ENCODE measurements at regions not wholly inside any gene's neighbourhood (a gene's known extent, or its start where the extent isn't known, plus 50 kb on each side); places are given as distances from the start of the nearest gene placed in this dataset.

DNA sequence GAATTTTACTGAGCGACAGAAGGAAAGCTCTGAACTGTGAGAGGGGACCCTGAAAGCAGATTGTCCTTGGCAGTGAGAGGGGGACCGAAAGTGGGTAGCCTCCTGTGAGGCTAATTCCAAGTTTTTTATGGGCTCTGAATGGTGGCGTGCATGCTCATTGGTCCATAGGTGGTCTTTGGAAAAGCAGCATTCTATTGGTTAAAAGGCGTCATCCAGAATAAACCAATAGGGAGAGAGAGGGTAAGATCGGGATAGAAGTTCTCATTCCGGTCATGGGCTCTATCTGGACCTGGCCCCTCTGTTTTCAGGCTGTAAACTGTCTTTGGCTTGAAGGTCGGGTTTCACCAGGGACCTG lies 539.8 kb upstream of the PCDH9 start:
- Histone ChIP-seq H3K4me1 (ENCODE audit: insufficient read depth, low read length, poor library complexity, severe bottlenecking) (no peaks in the 10 kb centered on the region), H3K27ac (ENCODE audit: low read depth, low read length, poor library complexity, severe bottlenecking) (no peak overlapping the region), H3K9me3 (ENCODE audit: low read depth, low read length, poor library complexity, severe bottlenecking) (no peaks in the 10 kb centered on the region), H3K27me3 (replicated peaks; ENCODE audit: insufficient read depth, low read depth, low read length, poor library complexity) (peaks cover 26% of the 10 kb centered on the region), H3K4me3 (ENCODE audit: low read depth, low read length, poor library complexity, severe bottlenecking) (no peak overlapping the region), H3K36me3 (ENCODE audit: insufficient read depth, low read length, poor library complexity, severe bottlenecking) (no peaks in the 10 kb centered on the region)
- TF ChIP-seq, protein P1, sequence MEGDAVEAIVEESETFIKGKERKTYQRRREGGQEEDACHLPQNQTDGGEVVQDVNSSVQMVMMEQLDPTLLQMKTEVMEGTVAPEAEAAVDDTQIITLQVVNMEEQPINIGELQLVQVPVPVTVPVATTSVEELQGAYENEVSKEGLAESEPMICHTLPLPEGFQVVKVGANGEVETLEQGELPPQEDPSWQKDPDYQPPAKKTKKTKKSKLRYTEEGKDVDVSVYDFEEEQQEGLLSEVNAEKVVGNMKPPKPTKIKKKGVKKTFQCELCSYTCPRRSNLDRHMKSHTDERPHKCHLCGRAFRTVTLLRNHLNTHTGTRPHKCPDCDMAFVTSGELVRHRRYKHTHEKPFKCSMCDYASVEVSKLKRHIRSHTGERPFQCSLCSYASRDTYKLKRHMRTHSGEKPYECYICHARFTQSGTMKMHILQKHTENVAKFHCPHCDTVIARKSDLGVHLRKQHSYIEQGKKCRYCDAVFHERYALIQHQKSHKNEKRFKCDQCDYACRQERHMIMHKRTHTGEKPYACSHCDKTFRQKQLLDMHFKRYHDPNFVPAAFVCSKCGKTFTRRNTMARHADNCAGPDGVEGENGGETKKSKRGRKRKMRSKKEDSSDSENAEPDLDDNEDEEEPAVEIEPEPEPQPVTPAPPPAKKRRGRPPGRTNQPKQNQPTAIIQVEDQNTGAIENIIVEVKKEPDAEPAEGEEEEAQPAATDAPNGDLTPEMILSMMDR (conservative IDR thresholded peaks at IDR 0.05; ENCODE audit: low read depth, low read length): no peak
- no peak for TF ChIP-seq EZH2 (IDR thresholded peaks at IDR 0.05; ENCODE audit: borderline replicate concordance, low read depth, low read length, poor library complexity, severe bottlenecking)
- no peak for DNase-seq (ENCODE audit: low spot score)
- no TSS peak for BruUV-seq (replicated peaks)
- CTCF ChIA-PET: no interaction called here
- intact Hi-C loops (cut with micrococcal nuclease; ENCODE audit: unreplicated experiment): no loop called here
- POLR2A ChIA-PET (ENCODE audit: low non-redundant PET): no interaction called here

DNA sequence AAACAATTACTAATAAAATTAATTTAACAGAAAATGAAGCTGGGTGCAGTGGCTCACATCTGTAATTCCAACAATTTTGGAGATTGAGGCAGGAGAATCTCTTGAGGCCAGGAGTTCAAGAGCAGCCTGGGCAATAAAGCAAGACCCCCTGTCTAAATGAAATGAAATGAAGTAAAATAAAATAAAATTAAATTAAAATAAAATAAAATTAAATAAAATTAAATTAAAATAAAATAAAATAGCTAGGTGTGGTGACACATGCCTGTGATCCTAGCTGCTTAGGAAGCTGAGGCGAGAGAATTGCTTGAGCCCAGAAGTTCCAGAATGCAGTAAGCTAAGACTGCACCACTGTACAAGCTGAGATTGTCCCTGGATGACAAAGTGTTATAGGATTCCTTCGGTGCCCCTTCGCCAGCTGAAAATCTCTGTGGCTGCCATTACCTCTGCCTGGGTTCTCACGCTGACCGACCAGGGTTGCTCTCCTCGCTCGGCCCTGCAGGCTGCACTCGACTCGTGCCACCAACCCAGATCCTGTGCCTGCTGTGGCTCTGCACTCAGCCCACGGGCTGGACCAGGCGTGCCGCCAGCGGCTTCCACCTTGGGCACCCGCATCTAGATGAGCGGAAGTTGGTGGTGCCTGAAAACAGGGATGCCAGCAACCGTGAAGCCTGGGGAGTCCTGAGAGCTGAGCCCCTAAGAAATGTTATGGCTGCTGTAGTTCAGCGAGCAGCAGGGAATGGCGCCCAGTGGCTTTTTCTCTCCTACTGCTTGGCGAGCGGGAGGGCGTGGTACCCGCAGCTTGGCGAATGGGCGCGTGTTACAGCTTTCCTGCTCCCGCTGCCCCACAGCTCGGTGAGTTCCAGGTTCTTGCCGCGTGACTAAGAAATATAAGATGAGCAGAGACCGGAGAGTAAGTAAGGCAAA lies 539.2 kb upstream of the PCDH9 start:
- intact Hi-C loops (cut with micrococcal nuclease; ENCODE audit: unreplicated experiment): no loop called here
- H3K27me3 ChIP-seq (replicated peaks; ENCODE audit: insufficient read depth, low read depth, low read length, poor library complexity): peaks cover 20% of the 10 kb centered on the region
- no peak overlapping the region for H3K27ac ChIP-seq (ENCODE audit: low read depth, low read length, poor library complexity, severe bottlenecking)
- no peaks in the 10 kb centered on the region for H3K9me3 ChIP-seq (ENCODE audit: low read depth, low read length, poor library complexity, severe bottlenecking)
- POLR2A ChIA-PET (ENCODE audit: low non-redundant PET): no interaction called here
- BruUV-seq (replicated peaks): no TSS peak
- TF ChIP-seq EZH2 (IDR thresholded peaks at IDR 0.05; ENCODE audit: borderline replicate concordance, low read depth, low read length, poor library complexity, severe bottlenecking): no peak
- TF ChIP-seq, protein P1 (conservative IDR thresholded peaks at IDR 0.05; ENCODE audit: low read depth, low read length): no peak
- DNase-seq (ENCODE audit: low spot score): no peak
- H3K4me1 ChIP-seq (ENCODE audit: insufficient read depth, low read length, poor library complexity, severe bottlenecking): no peaks in the 10 kb centered on the region
- CTCF ChIA-PET: no interaction called here
- no peak overlapping the region for H3K4me3 ChIP-seq (ENCODE audit: low read depth, low read length, poor library complexity, severe bottlenecking)
- H3K36me3 ChIP-seq (ENCODE audit: insufficient read depth, low read length, poor library complexity, severe bottlenecking): no peaks in the 10 kb centered on the region

DNA sequence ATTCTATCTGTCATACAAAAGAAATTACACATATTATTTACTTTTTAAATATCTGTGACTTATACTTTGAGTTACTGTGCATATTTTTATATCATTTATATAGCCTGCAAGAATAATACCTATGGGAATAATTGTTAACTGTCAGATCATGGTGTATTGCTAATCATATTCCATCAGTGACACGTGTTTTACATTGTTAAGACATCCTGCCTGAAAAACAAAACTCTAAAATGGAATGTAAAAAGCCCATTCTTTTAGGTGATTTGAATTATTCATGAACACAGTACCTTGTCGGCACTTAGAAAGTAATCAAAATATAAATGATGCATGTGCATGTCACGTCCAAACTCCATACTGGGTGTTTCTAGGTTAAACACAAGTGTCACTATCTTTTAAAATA lies 533.8 kb upstream of the PCDH9 start:
- H3K4me3 ChIP-seq (ENCODE audit: low read depth, low read length, poor library complexity, severe bottlenecking): no peak overlapping the region
- ChIA-PET CTCF (no interaction called here), POLR2A (ENCODE audit: low non-redundant PET) (no interaction called here)
- intact Hi-C loops (cut with micrococcal nuclease; ENCODE audit: unreplicated experiment): no loop called here
- TF ChIP-seq EZH2 (IDR thresholded peaks at IDR 0.05; ENCODE audit: borderline replicate concordance, low read depth, low read length, poor library complexity, severe bottlenecking): no peak
- TF ChIP-seq, protein P1 (conservative IDR thresholded peaks at IDR 0.05; ENCODE audit: low read depth, low read length): no peak
- no peaks in the 10 kb centered on the region for H3K36me3 ChIP-seq (ENCODE audit: insufficient read depth, low read length, poor library complexity, severe bottlenecking)
- no peak for DNase-seq (ENCODE audit: low spot score)
- H3K9me3 ChIP-seq (ENCODE audit: low read depth, low read length, poor library complexity, severe bottlenecking): no peaks in the 10 kb centered on the region
- no peaks in the 10 kb centered on the region for H3K27me3 ChIP-seq (replicated peaks; ENCODE audit: insufficient read depth, low read depth, low read length, poor library complexity)
- H3K27ac ChIP-seq (ENCODE audit: low read depth, low read length, poor library complexity, severe bottlenecking): no peak overlapping the region
- H3K4me1 ChIP-seq (ENCODE audit: insufficient read depth, low read length, poor library complexity, severe bottlenecking): no peaks in the 10 kb centered on the region
- no TSS peak for BruUV-seq (replicated peaks)

Measured in A673 (cell line).